GM10266 (cell line): ENCODE measurements at regions not wholly inside any gene's neighbourhood (a gene's known extent, or its start where the extent isn't known, plus 50 kb on each side); places are given as distances from the start of the nearest gene placed in this dataset.

ENCODE experiments used
- DNase-seq: peaks from one replicate; pipeline ENCODE4 v3.0.0; 2012; ENCODE audit errors: extremely low spot score
- TF ChIP-seq, protein P1 (sequence below): IDR thresholded peaks from 2 replicates; pipeline ENCODE4 v1.5.1; 2012; ENCODE audit warnings: mild to moderate bottlenecking, low read depth; ENCODE audit not compliant: control insufficient read depth, insufficient read depth; ENCODE audit errors: missing control alignments

DNA sequence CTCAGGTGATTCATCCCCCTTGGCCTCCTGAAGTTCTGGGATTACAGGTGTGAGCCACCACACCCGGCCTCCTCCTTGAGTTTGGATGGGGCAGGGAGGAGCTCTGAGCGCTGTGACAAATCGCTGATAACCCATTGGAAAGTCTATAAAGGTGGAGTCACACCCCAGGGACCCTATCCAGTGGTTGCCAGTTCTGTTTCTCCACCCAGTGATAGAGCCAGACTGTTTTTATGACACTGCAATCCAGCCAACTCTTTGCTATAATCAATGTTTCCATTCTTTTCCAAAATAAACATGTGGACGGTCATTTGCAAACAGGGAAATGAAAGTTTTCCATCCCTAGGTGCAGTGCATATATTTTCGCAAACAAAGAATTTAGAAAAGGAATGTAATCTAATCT, 142.0 kb upstream of the PELI2 start:
- no peak for DNase-seq
- TF ChIP-seq, protein P1, sequence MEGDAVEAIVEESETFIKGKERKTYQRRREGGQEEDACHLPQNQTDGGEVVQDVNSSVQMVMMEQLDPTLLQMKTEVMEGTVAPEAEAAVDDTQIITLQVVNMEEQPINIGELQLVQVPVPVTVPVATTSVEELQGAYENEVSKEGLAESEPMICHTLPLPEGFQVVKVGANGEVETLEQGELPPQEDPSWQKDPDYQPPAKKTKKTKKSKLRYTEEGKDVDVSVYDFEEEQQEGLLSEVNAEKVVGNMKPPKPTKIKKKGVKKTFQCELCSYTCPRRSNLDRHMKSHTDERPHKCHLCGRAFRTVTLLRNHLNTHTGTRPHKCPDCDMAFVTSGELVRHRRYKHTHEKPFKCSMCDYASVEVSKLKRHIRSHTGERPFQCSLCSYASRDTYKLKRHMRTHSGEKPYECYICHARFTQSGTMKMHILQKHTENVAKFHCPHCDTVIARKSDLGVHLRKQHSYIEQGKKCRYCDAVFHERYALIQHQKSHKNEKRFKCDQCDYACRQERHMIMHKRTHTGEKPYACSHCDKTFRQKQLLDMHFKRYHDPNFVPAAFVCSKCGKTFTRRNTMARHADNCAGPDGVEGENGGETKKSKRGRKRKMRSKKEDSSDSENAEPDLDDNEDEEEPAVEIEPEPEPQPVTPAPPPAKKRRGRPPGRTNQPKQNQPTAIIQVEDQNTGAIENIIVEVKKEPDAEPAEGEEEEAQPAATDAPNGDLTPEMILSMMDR, result no peak

DNA sequence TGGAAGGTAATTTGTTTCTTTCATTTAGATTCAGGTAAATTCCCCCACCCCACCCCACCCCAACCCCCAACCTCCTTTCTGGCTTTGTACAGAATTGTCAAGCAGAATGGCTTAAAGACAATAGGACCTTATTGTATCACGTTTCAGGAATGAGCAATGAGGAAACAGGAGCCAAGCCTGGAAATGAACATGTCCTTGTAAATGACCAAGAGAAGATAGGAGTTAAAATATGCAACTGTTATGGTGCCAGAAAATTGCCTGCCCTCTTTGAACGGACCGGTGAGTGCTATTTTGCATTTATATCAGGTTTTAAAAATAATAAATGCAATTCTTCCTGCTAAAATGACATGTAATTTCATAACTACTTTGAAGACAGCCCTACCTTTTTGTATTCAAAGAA, 141.6 kb upstream of the PELI2 start:
- TF ChIP-seq, protein P1, result no peak
- DNase-seq, result no peak

DNA sequence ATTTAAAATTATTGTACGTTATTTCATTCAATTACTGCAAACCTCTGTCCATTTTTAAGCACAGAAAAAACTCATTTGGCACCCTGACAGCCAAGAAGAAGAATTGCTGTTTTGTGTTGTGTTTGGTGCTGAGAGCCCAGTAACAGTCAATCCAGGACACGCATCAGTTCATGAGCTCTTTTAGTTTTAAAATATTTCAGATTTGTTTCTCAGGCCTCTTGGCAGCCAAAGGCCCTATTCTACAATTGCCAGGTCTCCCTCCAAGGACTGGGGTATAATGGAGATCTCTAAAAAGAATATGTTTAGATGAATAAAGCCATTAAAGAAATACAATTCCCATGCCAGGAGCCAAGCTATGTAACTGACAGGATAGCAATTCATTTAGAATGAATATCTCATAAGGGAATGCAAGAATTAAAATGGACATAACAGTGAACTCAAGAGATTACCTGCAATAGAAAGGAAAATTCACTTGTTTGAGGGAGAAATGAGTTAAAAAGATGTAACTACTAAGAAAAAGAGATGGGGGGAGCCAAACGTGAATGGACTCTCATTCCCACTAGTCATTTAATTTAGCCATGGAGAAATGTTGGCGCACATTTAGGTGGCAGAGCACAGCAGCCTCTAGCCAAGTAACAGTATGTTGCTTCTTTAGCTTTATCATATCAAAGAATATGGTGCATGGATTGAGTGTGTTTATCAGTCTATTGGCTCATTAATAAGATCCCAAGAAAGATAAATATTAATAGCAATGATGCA, 140.6 kb upstream of the PELI2 start:
- no peak for DNase-seq
- TF ChIP-seq, protein P1, result no peak

DNA sequence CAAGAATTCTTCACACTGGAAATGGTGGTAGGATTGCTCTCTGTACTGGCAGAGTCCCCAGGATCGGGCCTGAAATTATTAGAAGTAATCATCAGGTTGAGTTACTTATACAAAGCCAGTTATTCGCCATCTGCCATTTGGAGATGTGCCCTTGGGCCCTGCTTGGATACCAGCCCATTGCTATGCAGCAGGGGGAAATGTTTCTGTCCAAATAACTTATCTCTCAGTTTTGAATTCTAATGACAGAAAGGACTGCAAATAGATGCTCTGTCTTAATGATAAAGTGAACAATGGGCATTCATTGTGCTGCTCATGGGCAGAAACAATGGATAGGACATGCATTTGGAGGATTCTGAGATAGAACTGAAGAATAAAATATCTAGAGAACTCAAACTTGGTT, 139.1 kb upstream of the PELI2 start:
- no peak for DNase-seq
- TF ChIP-seq, protein P1, result no peak

DNA sequence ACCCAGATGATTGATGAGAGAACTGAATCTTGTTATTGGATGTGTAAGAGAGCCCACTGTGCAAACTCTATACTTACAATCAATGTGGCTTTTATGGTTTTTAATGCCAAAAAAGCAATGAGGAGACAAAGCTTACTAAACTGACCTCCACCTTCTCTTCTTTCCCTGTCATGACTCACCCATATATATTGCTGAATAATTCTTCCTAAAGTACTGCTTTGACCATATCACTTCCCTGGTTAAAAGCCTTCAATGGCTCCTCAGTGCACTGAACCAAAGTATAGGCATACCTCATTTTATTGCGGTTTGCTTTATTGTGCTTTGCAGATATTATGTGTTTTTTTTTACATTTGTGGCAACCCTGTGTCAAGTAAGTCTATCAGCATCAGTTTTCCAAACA, 138.4 kb upstream of the PELI2 start:
- TF ChIP-seq, protein P1, result no peak
- no peak for DNase-seq

DNA sequence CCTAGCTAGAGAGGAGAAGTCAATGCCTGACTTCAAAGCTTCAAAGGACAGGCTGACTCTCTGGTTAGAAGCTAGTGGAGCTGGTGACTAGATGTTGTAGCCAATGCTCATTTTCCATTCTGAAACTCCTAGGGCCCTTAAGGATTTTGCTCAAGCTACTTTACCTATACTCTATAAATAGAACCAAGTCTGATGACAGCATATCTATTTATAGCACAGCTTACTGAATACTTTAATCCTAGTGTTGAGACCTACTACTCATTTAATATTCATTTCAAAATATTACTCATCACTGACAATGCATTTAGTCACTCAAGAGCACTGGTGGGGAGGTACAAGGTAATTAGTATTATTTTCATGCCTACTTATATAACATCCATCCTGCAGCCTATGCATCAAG, 137.2 kb upstream of the PELI2 start:
- no peak for DNase-seq
- TF ChIP-seq, protein P1, result no peak

DNA sequence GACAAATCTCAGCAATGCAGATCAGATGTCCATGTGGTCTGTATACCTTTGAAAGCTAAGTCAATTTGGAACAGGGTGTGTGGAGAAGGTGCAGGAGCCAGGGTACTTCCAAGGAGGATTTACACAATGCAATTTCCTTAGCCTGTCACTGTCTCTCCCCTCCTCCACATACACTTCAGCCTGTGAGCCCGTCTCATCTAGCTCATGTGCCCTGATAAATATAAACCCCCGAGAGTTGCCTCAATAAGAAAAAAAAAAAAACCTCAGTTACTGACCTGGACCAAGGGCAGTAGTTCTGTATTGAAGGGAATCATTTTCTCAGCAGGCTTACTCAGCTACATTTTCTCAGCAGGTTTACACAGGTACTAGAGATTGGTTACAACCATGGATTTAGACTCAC, 132.1 kb upstream of the PELI2 start:
- TF ChIP-seq, protein P1, result no peak

More for the DNA sequence above, 132.1 kb upstream of the PELI2 start:
- no peak for DNase-seq
